Muscle layer of colon (tissue), 2 donors: ENCODE measurements at regions not wholly inside any gene's neighbourhood (a gene's known extent, or its start where the extent isn't known, plus 50 kb on each side); places are given as distances from the start of the nearest gene placed in this dataset.

Source experiments
- H3K27ac ChIP-seq: one replicate; pipeline ENCODE4 v1.7.0; 2013; ENCODE audit warnings: low read depth, mild to moderate bottlenecking, low read length, moderate library complexity
- H3K27me3 ChIP-seq, 2 donors: one replicate each; pipeline ENCODE4 v1.7.0; 2013; ENCODE audit warnings: low read length in 2 of 2, mild to moderate bottlenecking in 2 of 2; ENCODE audit not compliant: insufficient read depth in 2 of 2, control insufficient read depth in 1 of 2
- H3K36me3 ChIP-seq: one replicate; pipeline ENCODE4 v1.7.0; 2013; ENCODE audit warnings: mild to moderate bottlenecking, low read length; ENCODE audit not compliant: insufficient read depth
- H3K4me1 ChIP-seq: one replicate; pipeline ENCODE4 v1.7.0; 2013; ENCODE audit warnings: mild to moderate bottlenecking, low read length; ENCODE audit not compliant: insufficient read depth
- H3K4me3 ChIP-seq, 2 donors: one replicate each; pipeline ENCODE4 v1.7.0; 2013; ENCODE audit warnings: low read length in 2 of 2, low read depth in 1 of 2, mild to moderate bottlenecking in 1 of 2, moderate library complexity in 1 of 2
- H3K9ac ChIP-seq: one replicate; pipeline ENCODE4 v1.7.0; 2013; ENCODE audit warnings: low read length
- H3K9me3 ChIP-seq: one replicate; pipeline ENCODE4 v1.7.0; 2013; ENCODE audit warnings: mild to moderate bottlenecking, low read length
- donor health status: abdominal sarcoma.
- donor health status: Adenocarcinoma of cecum.

DNA sequence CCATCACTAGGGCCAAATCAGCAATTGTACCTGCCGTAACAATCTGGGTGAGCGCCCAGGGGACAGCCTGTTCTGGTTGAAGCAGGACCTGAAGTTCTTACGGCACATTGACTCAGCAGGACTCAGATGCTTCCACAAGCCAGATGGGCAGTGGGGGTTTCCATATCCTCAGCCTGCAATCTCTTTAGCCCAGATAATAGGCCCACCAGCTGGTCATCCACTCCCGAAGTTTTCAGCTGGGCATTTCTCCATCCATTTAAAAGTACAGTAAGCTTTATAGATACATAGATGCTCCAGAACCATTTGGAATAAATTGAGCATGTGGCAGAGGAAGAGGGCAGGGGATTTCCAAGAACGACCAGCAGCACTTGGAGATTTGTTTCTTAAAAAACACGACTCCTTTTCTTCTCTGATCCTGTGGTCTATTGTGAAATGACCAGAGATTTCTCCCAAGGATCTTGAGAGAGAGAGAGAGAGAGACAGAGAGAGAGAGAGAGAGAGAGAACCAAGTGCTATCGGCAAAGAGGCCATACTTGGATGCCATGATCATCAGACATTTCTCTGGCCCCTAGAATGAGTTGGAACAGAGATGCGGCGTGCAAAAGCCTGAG is 74.8 kb upstream of the PLXNC1 start:
- Histone ChIP-seq H3K9ac (no peak overlapping the region), H3K4me1 (peaks cover 18% of the 10 kb centered on the region), H3K36me3 (no peaks in the 10 kb centered on the region), H3K4me3 (no peak overlapping the region), H3K27ac (no peak overlapping the region), H3K27me3 (no peaks in the 10 kb centered on the region), H3K9me3 (no peaks in the 10 kb centered on the region)

DNA sequence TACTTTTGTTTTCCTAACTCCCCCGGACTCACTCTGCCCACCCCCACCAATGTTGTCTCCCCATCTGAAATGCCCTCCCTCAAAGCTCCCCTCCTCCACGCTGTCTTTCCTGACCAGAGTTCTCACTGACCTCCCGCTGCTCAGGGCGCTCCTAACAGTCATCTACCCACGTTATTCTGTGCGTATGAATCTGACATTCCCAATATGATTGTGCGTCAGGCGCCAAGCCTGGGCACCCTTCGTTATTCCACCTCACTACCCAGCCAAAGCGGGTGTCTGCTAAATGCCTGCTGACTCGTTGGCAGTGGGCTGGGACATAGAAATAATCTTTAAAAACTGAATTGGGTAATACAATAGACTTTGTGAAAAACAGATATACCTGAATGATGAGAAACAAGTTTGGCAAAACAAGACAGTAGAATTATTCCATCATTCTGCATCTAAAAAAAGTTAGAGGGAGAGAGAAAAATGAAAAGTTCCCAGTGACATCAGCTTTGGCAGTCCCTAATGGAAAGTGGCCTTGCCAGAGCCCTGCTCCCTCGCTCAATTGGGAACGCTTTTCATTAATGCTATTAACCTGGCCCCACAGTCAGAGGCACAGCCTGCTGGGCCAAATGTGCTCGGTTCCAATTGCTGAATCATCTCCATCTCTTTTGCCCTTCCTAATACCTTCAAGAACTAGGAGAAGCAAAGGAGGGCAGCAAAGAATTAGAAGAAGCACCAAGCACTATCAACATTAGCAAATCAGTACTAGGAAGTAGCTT is 74.0 kb upstream of the PLXNC1 start:
- H3K9me3 ChIP-seq = no peaks in the 10 kb centered on the region
- peak overlapping the region; percentile 60 for H3K27ac ChIP-seq
- H3K9ac ChIP-seq = no peak overlapping the region
- no peak overlapping the region for H3K4me3 ChIP-seq
- no peaks in the 10 kb centered on the region for H3K36me3 ChIP-seq
- peaks cover 18% of the 10 kb centered on the region for H3K4me1 ChIP-seq
- H3K27me3 ChIP-seq = no peaks in the 10 kb centered on the region

DNA sequence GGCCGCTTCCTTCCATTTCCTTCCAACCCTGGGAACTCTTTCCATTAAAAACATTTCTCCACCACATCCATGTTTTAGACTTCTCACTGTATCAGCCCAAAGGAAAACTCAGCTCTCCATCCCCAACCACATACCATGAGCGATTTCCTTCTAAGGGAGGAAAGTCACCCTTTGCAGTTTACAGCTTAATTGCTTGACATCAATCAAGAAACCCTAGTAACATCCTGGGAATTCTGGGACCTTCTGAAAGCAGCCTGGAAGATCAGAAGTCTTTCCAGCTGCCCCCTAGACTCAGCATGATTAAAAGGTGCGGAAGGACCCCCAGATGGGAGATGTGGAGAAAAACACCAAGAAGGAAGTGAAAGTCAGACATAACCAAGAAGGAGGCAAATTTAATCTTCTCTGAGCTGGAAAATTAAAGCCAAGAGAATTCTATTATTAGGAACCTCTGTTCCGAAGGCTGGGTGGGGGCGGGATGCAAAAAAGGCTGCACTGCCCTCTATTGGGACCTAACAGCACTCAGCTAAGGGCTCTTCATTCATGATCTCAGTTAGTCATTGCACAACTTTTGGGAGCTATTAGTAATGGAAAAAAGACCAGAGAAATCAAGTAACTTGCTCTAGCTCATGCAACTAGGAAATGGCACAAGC is 73.3 kb upstream of the PLXNC1 start:
- Histone ChIP-seq H3K27me3 (no peaks in the 10 kb centered on the region), H3K4me3 (peak overlapping the region in 1 of 2 donors; percentile 29), H3K4me1 (peaks cover 18% of the 10 kb centered on the region), H3K9me3 (no peaks in the 10 kb centered on the region), H3K27ac (peak overlapping the region; percentile 60), H3K36me3 (no peaks in the 10 kb centered on the region), H3K9ac (no peak overlapping the region)

DNA sequence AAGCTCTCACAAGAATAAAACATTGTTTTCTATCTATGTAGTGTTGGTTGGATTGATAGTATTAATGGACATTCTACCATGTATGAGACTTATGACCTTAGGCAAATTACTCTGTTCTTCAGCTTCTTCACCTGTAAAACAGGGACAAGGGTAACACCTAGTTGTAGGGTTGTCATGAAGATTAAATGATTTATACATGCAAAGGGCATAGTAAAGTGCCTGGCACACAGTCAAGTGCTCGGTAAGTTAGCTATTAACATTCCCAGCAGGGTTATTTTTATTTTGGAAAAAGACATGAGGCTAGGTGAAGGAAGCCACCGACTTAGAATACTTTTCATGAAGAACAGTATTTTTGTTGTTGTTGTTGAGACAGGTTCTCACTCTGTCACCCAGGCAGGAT is 71.2 kb upstream of the PLXNC1 start:
- Histone ChIP-seq H3K4me1 (peaks cover 18% of the 10 kb centered on the region), H3K9ac (no peak overlapping the region), H3K9me3 (no peaks in the 10 kb centered on the region), H3K27ac (no peak overlapping the region), H3K36me3 (no peaks in the 10 kb centered on the region), H3K27me3 (no peaks in the 10 kb centered on the region), H3K4me3 (no peak overlapping the region)

DNA sequence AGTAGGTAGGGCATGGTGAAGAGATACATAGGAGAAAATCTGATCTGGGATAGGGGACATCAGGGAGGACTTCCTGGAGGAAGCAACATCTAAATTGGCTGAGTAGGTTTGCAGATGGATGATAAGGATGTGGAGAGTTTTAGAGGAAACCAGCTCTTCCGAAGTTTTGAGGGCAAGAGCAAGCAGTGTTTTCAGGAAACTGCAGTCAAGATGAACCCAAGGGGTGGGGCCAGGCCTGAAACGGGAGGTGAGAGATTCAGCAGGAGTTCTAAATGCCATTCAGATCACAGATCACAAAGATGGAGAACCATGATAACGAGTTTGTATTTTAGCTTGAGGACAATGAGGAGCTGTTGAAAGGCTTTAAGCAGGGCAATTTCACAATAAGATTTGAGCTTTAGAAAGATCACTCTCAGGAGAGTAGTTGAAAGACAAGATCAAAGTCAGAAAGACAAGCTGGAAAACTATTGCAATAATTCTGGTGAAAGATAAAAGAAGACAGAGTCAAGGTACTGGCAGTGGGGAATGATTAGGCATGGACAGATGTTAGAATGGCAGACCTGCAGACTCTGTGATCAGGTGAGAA is 70.1 kb upstream of the PLXNC1 start:
- no peaks in the 10 kb centered on the region for H3K9me3 ChIP-seq
- no peak overlapping the region for H3K9ac ChIP-seq
- H3K36me3 ChIP-seq = no peaks in the 10 kb centered on the region
- no peak overlapping the region for H3K4me3 ChIP-seq
- no peaks in the 10 kb centered on the region for H3K27me3 ChIP-seq
- no peak overlapping the region for H3K27ac ChIP-seq
- peaks cover 18% of the 10 kb centered on the region for H3K4me1 ChIP-seq

DNA sequence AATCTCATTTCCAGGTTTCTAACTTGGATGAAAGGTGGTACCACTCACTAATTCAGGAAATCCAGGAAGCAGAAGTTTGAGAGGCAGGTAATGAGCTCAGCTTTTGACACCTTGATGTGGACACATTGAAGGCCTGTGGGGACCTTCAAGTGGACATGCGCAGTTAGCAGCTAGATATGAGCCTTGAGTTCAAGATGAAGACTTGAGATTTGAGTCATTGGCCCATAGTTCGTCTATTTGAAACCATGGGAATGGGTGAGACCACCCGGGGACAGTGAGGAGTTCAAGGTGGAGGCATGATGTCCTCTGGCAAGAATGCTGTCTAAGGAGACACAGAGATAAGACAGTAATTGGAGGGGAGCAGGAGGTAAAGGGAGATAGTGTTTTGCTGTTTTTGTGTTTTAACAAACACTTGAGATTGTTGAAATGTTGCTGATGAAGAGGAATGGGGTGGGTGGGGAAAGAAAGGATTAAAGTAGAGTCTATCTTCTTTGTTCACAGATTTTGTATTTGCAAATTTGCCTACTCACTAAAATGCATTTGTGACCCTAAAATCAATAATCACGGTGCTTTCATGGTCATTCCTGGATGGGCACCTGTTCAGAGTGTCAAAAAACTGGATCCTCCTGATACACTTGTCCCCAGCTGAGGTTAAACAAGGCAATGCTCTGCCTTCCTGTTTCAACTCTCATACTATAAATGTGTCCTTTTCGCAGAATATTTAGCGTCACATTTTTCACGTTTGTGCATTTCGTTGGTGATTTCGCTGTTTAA is 69.5 kb upstream of the PLXNC1 start:
- peaks cover 18% of the 10 kb centered on the region for H3K4me1 ChIP-seq

DNA sequence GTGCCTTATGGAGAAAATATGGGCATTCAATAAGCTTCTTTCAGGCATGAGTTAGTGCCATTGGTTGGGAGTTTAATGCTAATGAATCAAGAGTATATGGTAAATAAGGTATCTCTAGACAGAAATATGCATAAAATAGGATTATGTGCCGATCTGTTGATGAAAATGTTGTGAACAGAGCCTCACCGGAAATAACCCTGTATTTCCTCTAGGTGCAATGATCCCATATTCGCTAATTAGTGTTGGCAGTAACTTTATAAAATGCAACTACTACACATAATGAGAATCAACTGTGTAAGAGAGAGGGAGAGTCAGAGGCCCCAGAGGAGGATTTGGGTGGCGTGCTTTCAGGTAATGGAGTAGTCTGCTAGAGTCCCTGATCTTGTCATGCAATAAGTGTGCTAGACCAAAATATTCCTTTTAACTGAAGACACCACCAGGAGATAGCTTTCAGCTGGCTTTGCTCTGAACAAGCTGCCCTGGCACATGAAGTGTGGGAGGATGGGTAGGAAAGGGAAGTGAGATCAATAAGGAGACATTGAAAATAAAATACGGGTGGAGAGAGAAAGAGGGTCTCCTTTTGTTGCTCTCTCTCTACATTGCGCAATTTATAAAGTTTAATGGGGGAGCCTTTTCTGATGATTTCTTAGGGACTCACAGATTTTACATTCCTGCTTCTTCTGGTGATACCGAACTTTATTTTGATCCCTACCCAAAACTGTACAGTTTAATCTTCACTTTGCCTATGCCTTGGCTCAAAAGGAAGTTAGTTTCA is 68.6 kb upstream of the PLXNC1 start:
- Histone ChIP-seq H3K27me3 (no peaks in the 10 kb centered on the region), H3K27ac (no peak overlapping the region)

More for the DNA sequence above, 69.5 kb upstream of the PLXNC1 start:
- H3K9me3 ChIP-seq = no peaks in the 10 kb centered on the region
- H3K9ac ChIP-seq = no peak overlapping the region
- H3K27ac ChIP-seq = no peak overlapping the region
- no peaks in the 10 kb centered on the region for H3K27me3 ChIP-seq
- no peaks in the 10 kb centered on the region for H3K36me3 ChIP-seq
- H3K4me3 ChIP-seq = no peak overlapping the region

DNA sequence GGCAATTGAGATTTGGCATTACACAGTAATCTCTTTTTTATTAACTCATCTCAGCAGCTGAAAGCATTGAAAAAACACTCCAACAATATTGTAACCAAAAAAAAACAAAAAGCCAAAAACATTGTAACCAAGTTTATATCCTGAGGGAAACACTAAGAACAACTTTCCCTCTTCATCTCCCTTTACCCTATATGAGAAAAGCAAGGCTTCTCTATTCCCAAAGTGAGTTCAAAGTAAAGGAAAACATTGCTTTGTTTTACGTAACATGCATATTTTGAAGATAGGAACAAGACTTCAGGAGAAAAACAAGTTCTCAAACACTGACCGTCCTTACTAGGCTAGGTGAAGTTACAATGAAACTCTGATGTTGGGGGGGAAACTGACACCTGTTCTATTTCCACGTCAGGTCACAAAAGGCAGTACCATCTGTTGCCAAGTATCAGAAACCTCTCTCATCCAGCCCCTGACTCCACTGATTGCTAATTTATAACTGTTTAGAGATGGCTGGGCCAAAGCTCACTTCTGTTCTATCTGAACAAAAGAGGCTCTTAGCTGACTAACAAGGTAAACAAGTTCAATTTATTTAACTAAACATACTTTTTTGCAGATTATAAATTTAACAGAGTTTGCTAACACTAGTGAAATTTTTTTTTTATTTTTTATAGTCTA is 67.9 kb upstream of the PLXNC1 start:
- no peaks in the 10 kb centered on the region for H3K9me3 ChIP-seq
- H3K27ac ChIP-seq = no peak overlapping the region
- H3K9ac ChIP-seq = no peak overlapping the region
- H3K36me3 ChIP-seq = no peaks in the 10 kb centered on the region
- peaks cover 3% of the 10 kb centered on the region for H3K4me1 ChIP-seq
- no peaks in the 10 kb centered on the region for H3K27me3 ChIP-seq
- no peak overlapping the region for H3K4me3 ChIP-seq

More for the DNA sequence above, 68.6 kb upstream of the PLXNC1 start:
- Histone ChIP-seq H3K4me1 (peaks cover 10% of the 10 kb centered on the region), H3K36me3 (no peaks in the 10 kb centered on the region), H3K4me3 (no peak overlapping the region), H3K9me3 (no peaks in the 10 kb centered on the region), H3K9ac (no peak overlapping the region)

DNA sequence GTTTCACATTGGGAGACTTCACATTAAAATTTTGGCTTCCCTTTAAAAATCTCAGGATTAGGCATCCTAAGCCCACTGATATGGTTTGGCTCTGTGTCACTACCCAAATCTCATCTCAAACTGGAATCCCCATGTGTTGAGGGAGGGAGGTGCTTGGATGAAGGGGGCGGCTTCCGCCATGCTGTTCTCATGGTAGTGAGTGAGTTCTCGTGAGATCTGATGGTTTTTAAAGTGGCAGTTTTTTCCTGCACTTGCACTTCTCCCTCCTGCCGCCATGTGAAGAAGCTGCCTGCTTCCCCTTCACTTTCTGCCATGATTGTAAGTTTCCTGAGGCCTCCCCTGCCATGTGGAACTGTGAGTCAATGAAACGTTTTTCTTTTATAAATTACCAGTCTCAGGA is 65.7 kb upstream of the PLXNC1 start:
- no peak overlapping the region for H3K9ac ChIP-seq

DNA sequence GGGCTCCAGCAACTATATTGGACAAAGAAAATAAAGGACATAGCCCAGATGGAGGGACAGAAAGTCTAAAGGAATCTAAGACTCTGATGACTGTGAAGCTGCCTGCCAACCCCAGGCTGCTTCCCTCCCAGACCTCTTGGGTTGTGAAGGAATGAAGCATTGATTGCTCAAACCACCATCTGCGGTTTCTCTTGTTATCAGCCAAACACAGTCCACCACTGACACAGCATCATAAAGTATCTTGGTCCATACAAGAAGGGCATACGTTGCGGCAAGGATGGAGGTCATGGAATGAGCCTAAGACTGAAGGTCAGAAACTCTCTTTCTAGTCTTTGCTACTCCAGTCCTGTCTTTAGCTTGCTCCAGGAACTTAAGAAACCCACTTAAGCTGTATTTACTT is 58.5 kb upstream of the PLXNC1 start:
- Histone ChIP-seq H3K9ac (no peak overlapping the region), H3K36me3 (no peaks in the 10 kb centered on the region), H3K27me3 (no peaks in the 10 kb centered on the region), H3K27ac (no peak overlapping the region), H3K9me3 (no peaks in the 10 kb centered on the region), H3K4me3 (no peak overlapping the region), H3K4me1 (no peaks in the 10 kb centered on the region)

More for the DNA sequence above, 65.7 kb upstream of the PLXNC1 start:
- H3K9me3 ChIP-seq = no peaks in the 10 kb centered on the region
- H3K27me3 ChIP-seq = no peaks in the 10 kb centered on the region
- H3K4me1 ChIP-seq = no peaks in the 10 kb centered on the region
- H3K36me3 ChIP-seq = no peaks in the 10 kb centered on the region
- H3K4me3 ChIP-seq = no peak overlapping the region
- no peak overlapping the region for H3K27ac ChIP-seq
